Upper lobe of left lung (tissue), 4 donors: ENCODE measurements at regions not wholly inside any gene's neighbourhood (a gene's known extent, or its start where the extent isn't known, plus 50 kb on each side); places are given as distances from the start of the nearest gene placed in this dataset.

ENCODE experiments used
- EP300 ChIP-seq, 4 donors: sonication (generic); formaldehyde crosslinking; IDR thresholded peaks; one replicate each; pipeline ENCODE4 v1.5.1; 2017; ENCODE audit warnings: antibody characterized with exemption in 4 of 4, control low read depth in 2 of 4
- POLR2A ChIP-seq, 4 donors: fragments of 450-650 bp; IDR thresholded peaks; one replicate each; pipeline ENCODE4 v1.5.1; 2016 to 2017; ENCODE audit warnings: antibody characterized with exemption in 4 of 4, mild to moderate bottlenecking in 2 of 4
- TF ChIP-seq, protein P1 (sequence below), 6 experiments: fragments of 450-650 bp in 4 of 6; fragments of 200-600 bp in 2 of 6; sonication (generic) in 2 of 6; IDR thresholded peaks; one replicate each; pipeline ENCODE4 v1.5.1; 2016 to 2019; ENCODE audit warnings: antibody characterized with exemption in 6 of 6

DNA sequence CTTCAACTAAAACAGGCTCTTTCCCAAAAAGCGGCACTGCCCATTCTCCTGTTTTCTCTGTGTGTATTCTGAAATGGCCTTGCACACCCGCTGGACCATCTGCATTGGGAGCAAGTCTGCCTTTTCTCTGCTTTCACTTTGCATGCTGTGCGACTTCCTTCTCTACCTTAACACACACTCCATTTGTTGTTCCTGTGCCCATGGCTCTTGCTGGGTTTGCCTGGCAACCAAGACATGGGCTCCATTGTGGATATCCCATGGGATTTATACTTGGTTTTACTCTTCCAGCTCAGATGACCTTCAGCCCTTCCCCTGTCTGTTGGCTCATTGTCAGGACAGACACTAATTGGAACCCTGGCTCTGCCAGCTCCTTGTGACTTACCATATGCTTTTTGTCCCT is 465.3 kb downstream of the REEP3 start:
- TF ChIP-seq, protein P1, sequence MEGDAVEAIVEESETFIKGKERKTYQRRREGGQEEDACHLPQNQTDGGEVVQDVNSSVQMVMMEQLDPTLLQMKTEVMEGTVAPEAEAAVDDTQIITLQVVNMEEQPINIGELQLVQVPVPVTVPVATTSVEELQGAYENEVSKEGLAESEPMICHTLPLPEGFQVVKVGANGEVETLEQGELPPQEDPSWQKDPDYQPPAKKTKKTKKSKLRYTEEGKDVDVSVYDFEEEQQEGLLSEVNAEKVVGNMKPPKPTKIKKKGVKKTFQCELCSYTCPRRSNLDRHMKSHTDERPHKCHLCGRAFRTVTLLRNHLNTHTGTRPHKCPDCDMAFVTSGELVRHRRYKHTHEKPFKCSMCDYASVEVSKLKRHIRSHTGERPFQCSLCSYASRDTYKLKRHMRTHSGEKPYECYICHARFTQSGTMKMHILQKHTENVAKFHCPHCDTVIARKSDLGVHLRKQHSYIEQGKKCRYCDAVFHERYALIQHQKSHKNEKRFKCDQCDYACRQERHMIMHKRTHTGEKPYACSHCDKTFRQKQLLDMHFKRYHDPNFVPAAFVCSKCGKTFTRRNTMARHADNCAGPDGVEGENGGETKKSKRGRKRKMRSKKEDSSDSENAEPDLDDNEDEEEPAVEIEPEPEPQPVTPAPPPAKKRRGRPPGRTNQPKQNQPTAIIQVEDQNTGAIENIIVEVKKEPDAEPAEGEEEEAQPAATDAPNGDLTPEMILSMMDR (IDR thresholded peaks at IDR 0.05) = no peak
- no peak for TF ChIP-seq EP300 (IDR thresholded peaks at IDR 0.05)
- no peak for TF ChIP-seq POLR2A (IDR thresholded peaks at IDR 0.05)
